ENCODE measurements at regions not wholly inside any gene's neighbourhood (a gene's known extent, or its start where the extent isn't known, plus 50 kb on each side); places are given as distances from the start of the nearest gene placed in this dataset.

GRCh38 chr4:135050086-135050717 is 848.6 kb upstream of the PABPC4L start:
- Histone ChIP-seq H3K36me3 (no peaks in the 10 kb centered on the region), H3K27ac (no peak overlapping the region), H3K4me1 (no peaks in the 10 kb centered on the region), H3K4me3 (no peak overlapping the region), H3K9me3 (no peaks in the 10 kb centered on the region), H3K27me3 (no peaks in the 10 kb centered on the region)
- DNase-seq = no peak
- intact Hi-C loops (cut with DNase I; ENCODE audit: low total_unique reads) = no loop called here
- no peak for TF ChIP-seq POLR2A (IDR thresholded peaks at IDR 0.05)
- TF ChIP-seq CTCF (IDR thresholded peaks at IDR 0.05) = no peak

- Histone ChIP-seq H3K36me3 (no peaks in the 10 kb centered on the region), H3K27me3 (no peaks in the 10 kb centered on the region), H3K27ac (no peak overlapping the region), H3K4me1 (no peaks in the 10 kb centered on the region), H3K9me3 (no peaks in the 10 kb centered on the region), H3K4me3 (no peak overlapping the region)
- DNase-seq = no peak
- TF ChIP-seq POLR2A (IDR thresholded peaks at IDR 0.05) (no peak), CTCF (IDR thresholded peaks at IDR 0.05) (no peak)
- intact Hi-C loops (cut with DNase I; ENCODE audit: low total_unique reads) = no loop called here
Measured at GRCh38 chr4:135032670-135033069, 831.1 kb upstream of the PABPC4L start.

GRCh38 chr4:135015771-135016170 is 814.2 kb upstream of the PABPC4L start:
- intact Hi-C loops (cut with DNase I; ENCODE audit: low total_unique reads) = no loop called here

GRCh38 chr4:135007400-135007799 is 805.8 kb upstream of the PABPC4L start:
- Histone ChIP-seq H3K27ac (no peak overlapping the region), H3K27me3 (no peaks in the 10 kb centered on the region), H3K4me1 (no peaks in the 10 kb centered on the region), H3K9me3 (no peaks in the 10 kb centered on the region), H3K36me3 (no peaks in the 10 kb centered on the region), H3K4me3 (no peak overlapping the region)
- TF ChIP-seq CTCF (IDR thresholded peaks at IDR 0.05) = no peak
- intact Hi-C loops (cut with DNase I; ENCODE audit: low total_unique reads) = no loop called here
- no peak for DNase-seq

More at GRCh38 chr4:135015771-135016170, 814.2 kb upstream of the PABPC4L start:
- Histone ChIP-seq H3K36me3 (peaks cover 0 to 2% of the 10 kb centered on the region in 2 donors), H3K27ac (no peak overlapping the region), H3K9me3 (no peaks in the 10 kb centered on the region), H3K27me3 (no peaks in the 10 kb centered on the region), H3K4me3 (no peak overlapping the region), H3K4me1 (no peaks in the 10 kb centered on the region)
- DNase-seq = no peak
- TF ChIP-seq POLR2A (IDR thresholded peaks at IDR 0.05) (no peak), CTCF (IDR thresholded peaks at IDR 0.05) (no peak)

GRCh38 chr4:134999169-134999568 is 797.6 kb upstream of the PABPC4L start:
- intact Hi-C loops (cut with DNase I; ENCODE audit: low total_unique reads) = no loop called here
- Histone ChIP-seq H3K4me3 (no peak overlapping the region), H3K27me3 (no peaks in the 10 kb centered on the region), H3K9me3 (no peaks in the 10 kb centered on the region), H3K27ac (no peak overlapping the region), H3K36me3 (no peaks in the 10 kb centered on the region), H3K4me1 (no peaks in the 10 kb centered on the region)
- TF ChIP-seq POLR2A (IDR thresholded peaks at IDR 0.05) = no peak
- TF ChIP-seq CTCF (IDR thresholded peaks at IDR 0.05) = no peak
- no peak for DNase-seq
